SIG-M5 treated with dmso at 0.1 percent for 504 hours (cell line): ENCODE measurements at regions not wholly inside any gene's neighbourhood (a gene's known extent, or its start where the extent isn't known, plus 50 kb on each side); places are given as distances from the start of the nearest gene placed in this dataset.
A peak's percentile ranks its signal among the peaks of the same experiment; 100 is the strongest.
"Not testable (repeated sequence)": the region's sequence is repeated elsewhere in the genome, so short reads cannot be mapped to it uniquely, and the experiment has no call there.

Experiments used
- DNase-seq: peaks from one replicate; lab custom pipeline; 2025; ENCODE audit not compliant: unreplicated experiment; lab: John Stamatoyannopoulos, UW

GRCh38 chr1:48089356-48089891, 92.2 kb upstream of the TRABD2B start:
- DNase-seq = no peak

GRCh38 chr1:48084826-48085225, 87.6 kb upstream of the TRABD2B start:
- no peak for DNase-seq

GRCh38 chr1:48082271-48082962, 85.2 kb upstream of the TRABD2B start:
- no peak for DNase-seq

GRCh38 chr1:48080331-48081255, 83.4 kb upstream of the TRABD2B start:
- DNase-seq = no peak

GRCh38 chr1:48079096-48079495, 81.9 kb upstream of the TRABD2B start:
- no peak for DNase-seq

GRCh38 chr1:48077795-48078222, 80.6 kb upstream of the TRABD2B start:
- no peak for DNase-seq

GRCh38 chr1:48076017-48076416, 78.8 kb upstream of the TRABD2B start:
- no peak for DNase-seq

GRCh38 chr1:48073798-48074530, 76.8 kb upstream of the TRABD2B start:
- DNase-seq = no peak

- no peak for DNase-seq
Observed at GRCh38 chr1:48071513-48071912, 74.3 kb upstream of the TRABD2B start.

GRCh38 chr1:48070396-48070750, 73.2 kb upstream of the TRABD2B start:
- DNase-seq = no peak

GRCh38 chr1:48069662-48070395, 72.6 kb upstream of the TRABD2B start:
- DNase-seq = no peak

GRCh38 chr1:48068206-48068605, 71.0 kb upstream of the TRABD2B start:
- DNase-seq = no peak

- DNase-seq = no peak
Observed at GRCh38 chr1:48066936-48067335, 69.8 kb upstream of the TRABD2B start.

- DNase-seq = not testable (repeated sequence)
Observed at GRCh38 chr1:48064693-48065092, 67.5 kb upstream of the TRABD2B start.

GRCh38 chr1:48062353-48062752, 65.2 kb upstream of the TRABD2B start:
- DNase-seq = no peak

GRCh38 chr1:48061162-48062136, 64.3 kb upstream of the TRABD2B start:
- DNase-seq = peak; percentile 43

- DNase-seq = no peak
Observed at GRCh38 chr1:48059289-48059688, 62.1 kb upstream of the TRABD2B start.

GRCh38 chr1:48058135-48059025, 61.2 kb upstream of the TRABD2B start:
- DNase-seq = no peak
